Stimulated activated CD4-positive, alpha-beta T cell treated with anti-CD3 and anti-CD28 coated beads, Interleukin-15, amount 100 ng/mL, for 24 hours (primary cell): ENCODE measurements at regions not wholly inside any gene's neighbourhood (a gene's known extent, or its start where the extent isn't known, plus 50 kb on each side); places are given as distances from the start of the nearest gene placed in this dataset.
A peak's percentile ranks its signal among the peaks of the same experiment; 100 is the strongest.
"Not testable (repeated sequence)": the region's sequence is repeated elsewhere in the genome, so short reads cannot be mapped to it uniquely, and the experiment has no call there.

ENCODE experiments used
- DNase-seq: peaks from one replicate; pipeline ENCODE4 v3.0.0-alpha.2; 2020

DNA sequence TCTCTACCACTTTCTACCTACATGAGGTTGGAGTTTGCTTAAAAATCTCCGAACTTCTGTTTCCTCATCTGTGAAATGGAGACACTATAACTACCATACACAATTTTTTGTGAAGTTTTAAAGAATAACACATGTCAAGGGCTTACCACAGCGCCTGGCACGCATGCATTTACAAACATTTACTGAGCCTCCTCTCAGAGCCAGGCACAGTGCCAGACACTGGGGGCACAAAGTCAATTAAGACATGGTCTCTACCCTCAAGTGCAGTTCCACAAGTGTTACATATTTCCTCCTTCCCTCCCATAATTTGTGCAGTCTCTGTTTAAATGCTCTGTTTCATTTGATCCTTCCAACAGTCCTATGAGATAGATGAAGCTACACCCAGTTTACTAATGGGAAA is 356.4 kb upstream of the ESRRG start:
- DNase-seq = no peak

DNA sequence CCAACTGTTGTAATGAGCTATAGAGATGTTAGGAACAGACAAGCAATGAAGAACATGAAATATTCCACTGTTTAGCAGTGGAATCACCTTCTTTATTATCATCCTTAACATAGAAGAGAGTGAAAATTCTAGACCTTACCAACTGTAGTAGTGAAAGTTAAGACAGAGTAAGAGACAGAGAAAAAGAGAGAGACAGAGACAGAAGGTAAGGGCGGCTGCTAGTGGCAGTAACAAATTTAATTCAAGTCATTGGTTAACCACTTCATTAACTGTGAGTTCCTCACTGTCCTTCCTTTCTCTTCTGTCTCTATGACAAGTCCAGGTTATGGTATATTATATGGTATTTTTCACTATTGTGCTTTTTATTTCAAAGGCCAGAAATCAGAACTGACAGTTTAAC is 355.7 kb upstream of the ESRRG start:
- no peak for DNase-seq

DNA sequence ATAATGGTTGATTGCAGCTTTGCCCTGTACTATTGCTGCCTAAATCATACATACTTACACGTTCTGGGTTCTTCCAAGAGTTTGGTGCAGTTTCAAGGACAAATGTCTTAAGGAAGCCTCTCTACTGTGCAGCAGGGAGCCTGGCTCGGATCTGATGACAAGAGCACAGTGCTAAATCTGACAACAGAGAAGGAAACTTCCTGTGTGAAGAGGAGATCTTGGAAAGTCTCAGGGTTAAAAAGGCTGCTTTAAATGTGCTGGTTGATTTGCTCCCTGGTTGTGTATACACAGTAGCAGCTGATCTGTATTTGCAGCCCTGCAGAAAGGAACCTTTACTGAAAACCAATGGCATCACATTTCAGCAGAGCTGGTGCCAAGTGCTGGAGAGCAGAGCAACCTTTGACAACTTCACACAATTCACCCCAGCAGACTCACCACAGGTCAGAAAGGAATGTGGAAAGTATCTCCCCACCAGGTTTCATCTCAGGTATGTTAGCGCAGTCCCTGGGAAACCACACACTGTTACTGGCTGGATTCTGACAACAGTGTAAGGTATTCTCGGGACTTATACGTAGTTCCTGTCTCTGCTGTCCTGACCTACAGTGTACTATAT is 355.0 kb upstream of the ESRRG start:
- no peak for DNase-seq

- no peak for DNase-seq
Measured at GRCh38 chr1:217077426-217077825, 354.2 kb upstream of the ESRRG start.

DNA sequence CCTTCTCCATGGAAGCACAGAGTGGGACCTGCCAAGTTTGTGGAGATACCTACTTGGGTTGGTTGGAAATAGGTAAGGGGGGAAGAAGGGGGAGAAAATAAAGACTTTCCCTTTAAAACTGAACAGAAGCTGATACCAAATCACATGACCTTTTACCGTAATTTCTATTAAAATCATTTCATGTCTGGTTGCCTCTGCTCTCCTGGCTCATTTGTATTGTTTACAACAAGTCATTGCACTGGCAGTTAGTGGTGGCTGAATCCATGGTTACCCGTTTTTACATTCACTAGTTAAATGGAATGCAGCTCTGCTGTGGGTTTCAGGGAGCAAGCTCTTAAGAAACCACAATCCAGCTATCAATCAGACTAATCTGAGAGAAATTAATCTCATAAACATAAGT is 353.7 kb upstream of the ESRRG start:
- no peak for DNase-seq

DNA sequence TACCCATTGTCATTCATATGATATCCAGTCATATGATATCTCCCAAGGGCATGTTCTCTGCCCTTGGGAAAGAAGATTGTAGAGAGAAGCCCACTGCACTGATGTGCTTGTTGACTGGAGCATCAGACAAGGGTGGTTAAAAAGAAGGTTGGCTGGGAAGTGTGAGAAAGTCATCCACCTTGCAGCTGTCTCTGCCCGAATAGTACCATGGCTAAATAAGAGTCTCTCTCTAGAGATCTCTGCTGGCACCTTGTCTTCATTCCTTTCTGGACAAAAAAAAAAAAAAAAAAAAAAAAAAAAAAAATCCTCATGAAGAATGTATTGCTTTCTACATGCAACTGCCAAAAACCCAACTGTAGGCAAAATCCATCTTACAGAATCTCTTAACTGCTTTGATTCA is 349.7 kb upstream of the ESRRG start:
- no peak for DNase-seq

DNA sequence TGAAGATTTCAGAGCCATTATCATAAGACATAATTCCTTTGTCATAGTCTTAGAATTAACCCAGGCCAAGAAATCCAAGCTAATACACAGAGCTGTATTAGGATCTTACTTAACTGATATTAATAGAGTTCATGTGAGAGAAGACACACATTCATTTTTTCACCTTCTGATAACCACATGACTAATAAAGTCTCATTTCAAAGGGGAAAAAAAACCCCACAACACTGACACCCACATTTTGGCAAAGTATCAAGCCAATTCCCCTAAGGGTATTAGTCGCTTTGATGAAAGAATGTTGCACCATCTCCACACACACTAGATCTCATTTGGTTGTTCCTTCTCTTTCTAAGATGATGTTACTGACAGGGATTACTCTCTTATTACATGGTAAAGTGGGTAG is 344.4 kb upstream of the ESRRG start:
- DNase-seq = no peak

GRCh38 chr1:217066794-217067193 is 343.6 kb upstream of the ESRRG start:
- no peak for DNase-seq

GRCh38 chr1:217063172-217063908 is 340.1 kb upstream of the ESRRG start:
- DNase-seq = no peak

GRCh38 chr1:217062586-217062985 is 339.4 kb upstream of the ESRRG start:
- no peak for DNase-seq

DNA sequence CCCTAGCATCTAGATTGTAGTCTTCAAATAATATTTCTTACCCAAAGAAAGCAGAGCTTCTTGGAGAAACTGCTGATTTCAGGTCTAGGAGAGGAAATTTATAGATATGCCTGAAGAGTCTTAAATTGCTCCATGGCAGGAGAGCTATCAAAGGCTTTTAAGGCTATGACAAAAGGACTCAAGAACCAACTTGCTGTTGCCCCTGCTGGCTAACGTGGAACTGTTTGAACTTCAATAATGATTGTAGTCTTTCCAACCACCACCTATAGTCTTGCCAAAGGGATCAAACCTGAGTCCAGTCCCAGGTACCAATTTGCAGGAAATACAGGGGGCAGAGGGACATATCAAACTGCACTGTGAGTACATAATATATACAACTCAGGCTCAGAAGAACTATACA is 336.2 kb upstream of the ESRRG start:
- no peak for DNase-seq

DNA sequence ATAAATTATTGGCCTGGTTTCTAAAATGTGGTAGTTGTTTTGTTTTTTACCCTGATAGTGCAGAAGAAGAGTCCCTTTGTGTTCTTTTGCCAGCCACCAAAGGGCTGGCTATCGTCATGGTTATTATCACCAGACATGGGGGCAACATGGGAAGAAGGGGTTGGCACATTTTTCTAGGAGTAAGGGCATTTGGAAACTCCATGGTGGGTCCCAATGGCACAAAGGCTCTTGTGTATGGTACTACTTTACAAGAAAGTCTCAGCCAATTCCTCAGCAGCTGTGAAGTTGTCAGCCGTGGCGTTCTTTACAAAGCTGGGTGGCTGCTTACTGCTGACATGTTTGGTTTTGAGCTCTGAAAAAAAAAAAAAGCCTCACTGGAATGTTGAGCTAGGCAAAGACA is 330.4 kb upstream of the ESRRG start:
- DNase-seq = no peak

GRCh38 chr1:217052626-217053025 is 329.4 kb upstream of the ESRRG start:
- no peak for DNase-seq

DNA sequence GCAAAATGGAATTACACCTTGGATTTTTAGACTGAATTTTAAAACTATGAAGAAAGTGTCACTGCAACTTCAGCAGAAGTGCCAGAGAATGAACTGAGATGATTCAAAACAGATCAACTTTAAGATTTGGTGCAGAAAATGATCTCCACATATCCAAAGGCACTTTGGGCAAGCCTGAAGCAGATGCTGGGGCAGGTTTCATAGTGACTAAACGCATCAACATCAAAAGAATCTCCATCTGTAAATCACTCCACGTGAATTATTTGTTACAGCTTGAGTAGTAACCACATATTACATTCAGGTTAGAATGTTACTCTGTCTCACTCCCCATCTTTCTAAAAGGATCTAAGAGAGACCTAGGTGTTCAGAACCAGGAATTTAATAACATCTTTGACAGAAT is 329.0 kb upstream of the ESRRG start:
- no peak for DNase-seq

GRCh38 chr1:217049721-217050120 is 326.5 kb upstream of the ESRRG start:
- DNase-seq = no peak

GRCh38 chr1:217049081-217049480 is 325.9 kb upstream of the ESRRG start:
- DNase-seq = no peak

- peak; percentile 3 for DNase-seq
Measured at GRCh38 chr1:217048104-217048707, 325.0 kb upstream of the ESRRG start.

- DNase-seq = no peak
Measured at GRCh38 chr1:217040711-217041455, 317.7 kb upstream of the ESRRG start.

DNA sequence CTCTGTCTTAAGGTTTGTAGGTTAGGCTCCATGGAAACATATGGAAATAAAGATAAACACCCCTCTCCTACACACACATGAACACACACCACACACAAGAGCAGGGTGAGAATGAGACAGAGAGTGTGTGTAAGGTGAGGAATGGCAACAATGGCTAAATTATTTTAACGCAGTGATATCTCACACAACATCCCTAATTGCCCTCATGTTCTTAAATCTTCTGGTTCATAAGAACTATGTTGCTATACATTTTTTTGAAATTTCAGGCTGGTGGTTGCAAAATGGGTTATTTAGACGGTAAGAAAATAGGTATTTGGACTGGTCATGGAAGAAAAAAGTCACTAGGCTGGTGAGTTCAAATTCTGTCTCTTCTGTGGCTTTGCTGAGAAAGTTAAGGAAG is 316.7 kb upstream of the ESRRG start:
- no peak for DNase-seq

DNA sequence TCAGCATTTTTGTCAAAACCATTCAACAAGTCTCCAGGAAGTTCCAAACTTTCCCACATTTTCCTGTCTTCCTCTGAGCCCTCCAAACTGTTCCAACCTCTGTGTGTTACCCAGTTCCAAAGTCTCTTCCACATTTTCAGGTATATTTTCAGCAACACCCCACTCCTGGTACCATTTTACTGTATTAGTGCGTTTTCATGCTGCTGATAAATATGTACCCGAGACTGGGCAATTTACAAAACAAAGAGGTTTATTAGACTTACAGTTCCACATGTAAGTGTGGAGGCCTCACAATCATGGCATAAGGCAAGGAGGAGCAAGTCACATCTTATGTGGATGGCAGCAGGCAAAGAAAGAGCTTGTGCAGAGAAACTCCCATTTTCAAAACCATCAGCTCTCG is 315.9 kb upstream of the ESRRG start:
- not testable (repeated sequence) for DNase-seq

DNA sequence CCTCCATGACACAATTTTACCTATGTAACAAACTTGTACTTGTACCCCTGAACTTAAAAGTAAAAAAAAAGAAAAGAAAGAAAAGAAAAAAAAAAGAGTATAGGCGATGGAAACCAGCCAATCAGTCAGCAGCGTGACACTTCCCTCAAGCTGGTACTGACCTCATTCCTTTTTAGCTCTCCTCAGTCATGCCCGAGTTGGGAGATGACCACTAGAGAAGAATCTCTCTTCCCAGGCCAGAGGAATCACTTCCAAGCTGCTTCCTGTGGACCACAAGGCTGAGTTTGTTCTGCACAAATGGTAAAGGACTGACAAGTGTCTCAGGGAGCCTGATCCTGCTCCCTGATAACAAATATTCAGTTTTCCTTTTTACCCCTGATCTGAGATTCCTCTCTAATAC is 313.5 kb upstream of the ESRRG start:
- no peak for DNase-seq

GRCh38 chr1:217032715-217033367 is 309.6 kb upstream of the ESRRG start:
- DNase-seq = no peak
